Stimulated activated naive CD8-positive, alpha-beta T cell treated with anti-CD3 and anti-CD28 coated beads, Interleukin-15, Interleukin-2, amounts not matched to agents 100 ng/mL and 50 ng/mL, for 24 hours (primary cell): ENCODE measurements at regions not wholly inside any gene's neighbourhood (a gene's known extent, or its start where the extent isn't known, plus 50 kb on each side); places are given as distances from the start of the nearest gene placed in this dataset.
"Not testable (repeated sequence)": the region's sequence is repeated elsewhere in the genome, so short reads cannot be mapped to it uniquely, and the experiment has no call there.

Source experiments
- H3K27ac Mint-ChIP-seq: one replicate; pipeline ENCODE4 v1.8.0; 2021; ENCODE audit warnings: mild to moderate bottlenecking, mixed read lengths
- H3K27me3 Mint-ChIP-seq: one replicate; pipeline ENCODE4 v1.8.0; 2021; ENCODE audit warnings: mixed read lengths
- H3K36me3 Mint-ChIP-seq: one replicate; pipeline ENCODE4 v1.8.0; 2021; ENCODE audit warnings: low read depth, mixed read lengths
- H3K4me1 Mint-ChIP-seq: one replicate; pipeline ENCODE4 v1.8.0; 2021; ENCODE audit warnings: low read depth, mixed read lengths
- H3K4me3 Mint-ChIP-seq: one replicate; pipeline ENCODE4 v1.8.0; 2021; ENCODE audit warnings: mild to moderate bottlenecking, mixed read lengths
- H3K9me3 Mint-ChIP-seq: one replicate; pipeline ENCODE4 v1.8.0; 2021; ENCODE audit warnings: mixed read lengths

- Mint-ChIP-seq H3K36me3 (no peaks in the 10 kb centered on the region), H3K9me3 (peaks cover 4% of the 10 kb centered on the region), H3K27me3 (no peaks in the 10 kb centered on the region), H3K4me1 (no peaks in the 10 kb centered on the region), H3K4me3 (no peak overlapping the region), H3K27ac (no peak overlapping the region)
Observed at GRCh38 chr6:22194188-22194921, 102.5 kb downstream of the PRL start.

- H3K9me3 Mint-ChIP-seq = peaks cover 4% of the 10 kb centered on the region
- H3K27ac Mint-ChIP-seq = no peak overlapping the region
- H3K4me3 Mint-ChIP-seq = no peak overlapping the region
- H3K36me3 Mint-ChIP-seq = no peaks in the 10 kb centered on the region
- no peaks in the 10 kb centered on the region for H3K27me3 Mint-ChIP-seq
- no peaks in the 10 kb centered on the region for H3K4me1 Mint-ChIP-seq
Observed at GRCh38 chr6:22199771-22200170, 97.1 kb downstream of the PRL start.

DNA sequence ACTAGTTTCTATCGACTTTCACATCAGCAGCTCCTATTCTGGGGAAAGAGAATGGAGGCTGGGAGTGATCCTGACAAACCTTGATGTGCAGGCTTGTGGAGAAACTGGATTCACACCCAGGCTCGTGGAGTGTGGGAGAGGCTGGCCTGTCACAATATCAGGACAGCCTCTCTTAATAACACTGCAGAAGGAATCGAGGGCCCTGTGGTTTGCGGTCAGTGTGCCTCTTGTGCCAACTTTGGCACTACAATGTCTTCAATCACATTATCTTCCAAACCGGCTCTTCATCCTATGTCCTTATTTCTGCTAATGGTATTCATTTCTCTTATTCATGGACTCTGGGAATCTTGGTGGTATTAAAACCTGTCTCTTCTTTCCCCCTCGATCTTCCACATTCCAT, 92.7 kb downstream of the PRL start:
- no peaks in the 10 kb centered on the region for H3K36me3 Mint-ChIP-seq
- H3K4me1 Mint-ChIP-seq = no peaks in the 10 kb centered on the region
- H3K4me3 Mint-ChIP-seq = no peak overlapping the region

GRCh38 chr6:22205266-22205665, 91.6 kb downstream of the PRL start:
- H3K27ac Mint-ChIP-seq = no peak overlapping the region
- peaks cover 3% of the 10 kb centered on the region for H3K9me3 Mint-ChIP-seq
- no peak overlapping the region for H3K4me3 Mint-ChIP-seq
- no peaks in the 10 kb centered on the region for H3K36me3 Mint-ChIP-seq
- H3K4me1 Mint-ChIP-seq = no peaks in the 10 kb centered on the region
- no peaks in the 10 kb centered on the region for H3K27me3 Mint-ChIP-seq

More for the DNA sequence above, 92.7 kb downstream of the PRL start:
- H3K27ac Mint-ChIP-seq = no peak overlapping the region
- H3K27me3 Mint-ChIP-seq = no peaks in the 10 kb centered on the region
- H3K9me3 Mint-ChIP-seq = peaks cover 3% of the 10 kb centered on the region

GRCh38 chr6:22206106-22206505, 90.7 kb downstream of the PRL start:
- Mint-ChIP-seq H3K9me3 (peaks cover 3% of the 10 kb centered on the region), H3K4me1 (no peaks in the 10 kb centered on the region), H3K27me3 (no peaks in the 10 kb centered on the region), H3K36me3 (no peaks in the 10 kb centered on the region), H3K4me3 (no peak overlapping the region), H3K27ac (no peak overlapping the region)

DNA sequence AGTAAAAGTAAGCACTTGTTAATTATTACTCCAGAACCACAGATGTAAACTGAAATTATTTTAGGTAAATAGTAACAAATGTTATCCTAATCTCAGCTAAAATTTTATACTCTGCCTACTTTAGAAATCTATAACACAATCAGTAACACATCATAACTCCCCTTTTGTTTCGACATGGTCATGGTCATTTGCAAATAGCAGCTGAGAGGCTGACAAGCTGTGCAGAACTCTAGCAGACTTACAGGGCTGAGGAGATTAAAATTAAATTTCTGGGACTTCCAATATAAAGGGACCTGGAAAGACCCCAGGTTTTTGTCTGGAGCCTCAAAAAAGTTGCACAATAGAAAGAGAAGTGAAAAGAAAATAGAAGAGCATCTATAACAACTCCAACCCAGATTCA, 88.8 kb downstream of the PRL start:
- Mint-ChIP-seq H3K27me3 (no peaks in the 10 kb centered on the region), H3K36me3 (no peaks in the 10 kb centered on the region), H3K27ac (no peak overlapping the region), H3K4me1 (no peaks in the 10 kb centered on the region), H3K9me3 (peaks cover 3% of the 10 kb centered on the region), H3K4me3 (no peak overlapping the region)

DNA sequence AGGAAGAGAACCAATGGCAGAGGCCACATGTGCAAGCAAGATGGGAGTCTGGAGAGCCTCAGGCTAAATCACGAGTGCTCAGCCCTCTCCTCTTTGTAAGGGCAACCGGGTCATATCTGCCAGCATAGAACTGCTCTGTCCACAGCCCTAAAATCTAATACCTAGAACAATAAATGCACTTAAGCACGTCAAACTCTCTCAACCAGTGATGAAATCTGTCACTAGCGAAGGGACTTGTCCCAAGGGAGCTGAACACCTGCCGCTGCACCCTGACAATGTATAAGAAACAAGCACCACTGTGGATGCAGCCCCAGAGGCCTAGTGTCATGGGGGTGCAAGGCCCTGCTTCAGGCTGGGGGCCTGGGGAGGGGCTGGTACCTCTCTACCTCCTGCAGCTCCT, 82.5 kb downstream of the PRL start:
- Mint-ChIP-seq H3K36me3 (no peaks in the 10 kb centered on the region), H3K4me3 (no peak overlapping the region), H3K27me3 (no peaks in the 10 kb centered on the region), H3K4me1 (no peaks in the 10 kb centered on the region), H3K27ac (no peak overlapping the region), H3K9me3 (no peaks in the 10 kb centered on the region)

GRCh38 chr6:22215474-22215873, 81.4 kb downstream of the PRL start:
- H3K4me1 Mint-ChIP-seq, H3K27me3 Mint-ChIP-seq, H3K9me3 Mint-ChIP-seq, H3K27ac Mint-ChIP-seq, H3K36me3 Mint-ChIP-seq, H3K4me3 Mint-ChIP-seq: not testable (repeated sequence)

DNA sequence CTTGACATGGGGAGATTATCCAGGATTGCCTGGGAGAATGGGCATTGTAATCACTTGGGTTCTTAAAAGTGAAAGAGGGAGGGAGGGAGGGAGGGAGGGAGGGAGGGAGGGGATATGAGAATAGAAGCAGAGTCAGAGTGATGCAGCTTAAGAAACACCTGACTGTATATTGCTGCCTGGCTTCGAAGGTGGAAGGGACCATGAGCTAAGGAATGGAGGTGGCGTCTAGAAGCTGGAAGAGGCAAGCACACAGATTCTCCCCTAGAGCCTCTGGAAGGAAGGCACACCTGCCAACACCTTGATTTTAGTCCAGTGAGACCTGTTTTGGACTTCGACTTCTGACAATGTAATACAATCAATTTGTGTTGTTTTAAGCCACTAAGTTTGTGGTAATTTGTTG, 78.4 kb downstream of the PRL start:
- H3K4me1 Mint-ChIP-seq = no peaks in the 10 kb centered on the region
- no peak overlapping the region for H3K27ac Mint-ChIP-seq
- H3K4me3 Mint-ChIP-seq = no peak overlapping the region
- no peaks in the 10 kb centered on the region for H3K36me3 Mint-ChIP-seq
- H3K27me3 Mint-ChIP-seq = no peaks in the 10 kb centered on the region
- no peaks in the 10 kb centered on the region for H3K9me3 Mint-ChIP-seq

DNA sequence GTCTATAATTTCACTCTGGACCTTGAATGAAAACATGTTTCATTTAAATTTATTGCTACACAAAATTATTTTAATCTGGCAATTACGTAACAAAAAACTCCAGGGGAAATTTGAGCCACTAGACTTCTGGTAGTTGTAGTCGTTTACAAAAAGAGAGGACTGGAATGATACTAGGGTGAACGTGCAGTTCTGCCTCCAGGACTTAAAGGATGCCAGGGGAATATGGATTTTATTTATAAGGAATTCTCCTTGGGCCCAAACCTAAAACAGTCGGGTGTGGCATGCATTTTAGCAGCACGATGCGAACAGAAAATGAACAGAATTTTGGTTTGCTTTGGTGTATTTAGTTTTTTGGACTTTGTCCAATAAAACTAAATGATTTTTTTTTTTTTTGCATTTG, 76.9 kb downstream of the PRL start:
- Mint-ChIP-seq H3K4me1 (no peaks in the 10 kb centered on the region), H3K27me3 (no peaks in the 10 kb centered on the region), H3K9me3 (no peaks in the 10 kb centered on the region), H3K36me3 (no peaks in the 10 kb centered on the region), H3K27ac (no peak overlapping the region), H3K4me3 (no peak overlapping the region)

DNA sequence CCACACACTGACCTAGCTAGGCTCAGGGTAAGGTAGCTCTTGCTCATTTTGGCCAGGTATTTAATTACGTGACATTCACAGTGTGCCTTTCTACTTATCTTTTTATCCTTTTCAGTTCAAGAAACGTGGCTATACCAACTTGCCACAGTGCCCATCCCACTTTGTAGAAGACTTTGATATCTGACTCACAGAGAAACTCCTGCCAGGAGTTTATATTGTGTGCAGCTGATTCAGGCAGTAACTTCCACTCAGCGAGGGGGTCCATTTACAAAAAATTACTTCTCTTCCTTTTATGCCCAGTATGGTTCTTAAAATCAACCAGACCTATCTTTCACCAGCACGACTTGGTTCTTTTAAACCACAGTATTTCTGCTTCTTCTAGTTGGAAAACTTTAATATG, 75.6 kb downstream of the PRL start:
- Mint-ChIP-seq H3K9me3 (no peaks in the 10 kb centered on the region), H3K36me3 (no peaks in the 10 kb centered on the region), H3K27me3 (no peaks in the 10 kb centered on the region), H3K4me3 (no peak overlapping the region), H3K27ac (no peak overlapping the region), H3K4me1 (no peaks in the 10 kb centered on the region)

DNA sequence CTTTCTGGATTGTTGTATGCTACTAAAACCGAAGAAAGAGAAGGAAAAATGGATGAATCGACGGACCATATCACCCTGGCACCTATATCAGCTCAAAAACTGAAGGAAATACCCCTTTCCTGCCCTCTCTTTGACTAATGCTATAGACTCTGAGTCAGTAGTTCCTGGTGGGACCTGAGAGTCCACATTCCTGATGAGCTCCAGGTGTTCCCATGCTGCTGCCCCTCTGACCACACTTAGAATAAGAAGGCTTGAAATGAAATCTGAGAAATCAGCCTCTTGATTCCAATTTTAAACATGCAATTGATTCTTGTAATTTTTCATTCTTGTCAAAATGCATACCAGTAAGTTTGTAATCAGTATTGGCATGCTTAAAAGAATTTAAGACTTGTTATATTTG, 75.2 kb downstream of the PRL start:
- Mint-ChIP-seq H3K27me3 (no peaks in the 10 kb centered on the region), H3K4me1 (no peaks in the 10 kb centered on the region), H3K4me3 (no peak overlapping the region), H3K9me3 (no peaks in the 10 kb centered on the region), H3K36me3 (no peaks in the 10 kb centered on the region), H3K27ac (no peak overlapping the region)

DNA sequence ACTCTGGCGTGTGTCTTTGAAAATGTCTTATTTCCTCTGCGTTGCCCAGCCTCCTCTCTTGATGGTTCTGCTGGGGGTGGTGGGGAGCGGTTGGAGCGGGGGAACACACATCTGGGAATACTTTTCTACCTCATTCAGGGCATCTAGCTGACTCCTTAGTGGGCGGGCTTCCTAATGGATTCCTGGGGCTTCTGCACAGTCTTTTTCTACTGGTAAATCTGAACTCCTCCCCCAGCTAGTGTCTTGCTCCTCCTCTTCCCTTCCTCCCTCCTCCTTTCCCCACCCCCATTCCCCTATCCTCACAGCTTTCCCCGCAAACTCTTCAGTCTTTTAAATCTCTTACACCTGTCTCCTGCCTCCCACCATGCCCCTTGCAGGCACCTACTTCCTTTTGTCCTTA, 74.4 kb downstream of the PRL start:
- no peaks in the 10 kb centered on the region for H3K27me3 Mint-ChIP-seq
- H3K36me3 Mint-ChIP-seq = no peaks in the 10 kb centered on the region
- no peak overlapping the region for H3K4me3 Mint-ChIP-seq
- H3K4me1 Mint-ChIP-seq = no peaks in the 10 kb centered on the region
- no peaks in the 10 kb centered on the region for H3K9me3 Mint-ChIP-seq
- H3K27ac Mint-ChIP-seq = no peak overlapping the region

- no peaks in the 10 kb centered on the region for H3K36me3 Mint-ChIP-seq
- H3K4me3 Mint-ChIP-seq = no peak overlapping the region
- no peaks in the 10 kb centered on the region for H3K9me3 Mint-ChIP-seq
- H3K27ac Mint-ChIP-seq = no peak overlapping the region
- H3K4me1 Mint-ChIP-seq = no peaks in the 10 kb centered on the region
- H3K27me3 Mint-ChIP-seq = no peaks in the 10 kb centered on the region
Observed at GRCh38 chr6:22227824-22228610, 68.8 kb downstream of the PRL start.

DNA sequence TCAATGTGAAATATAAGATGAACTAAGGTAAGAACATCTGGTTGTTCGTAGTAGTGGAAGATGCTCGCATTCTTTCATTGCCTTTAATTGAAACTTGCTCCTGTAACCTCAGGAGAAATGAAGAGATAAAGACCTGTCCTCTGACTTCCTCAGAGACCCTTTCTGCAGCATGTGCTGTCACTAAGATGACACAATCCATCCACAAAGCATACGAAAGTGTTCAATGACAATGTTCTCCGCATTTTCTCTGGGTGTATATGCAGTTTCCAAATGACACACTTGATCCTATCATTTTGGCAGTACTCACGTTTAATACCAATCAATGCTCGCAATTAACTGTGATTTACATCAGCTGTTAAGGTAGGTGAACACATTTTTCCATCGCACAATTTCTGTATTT, 65.8 kb downstream of the PRL start:
- Mint-ChIP-seq H3K27ac (no peak overlapping the region), H3K27me3 (no peaks in the 10 kb centered on the region), H3K36me3 (no peaks in the 10 kb centered on the region), H3K9me3 (peaks cover 8% of the 10 kb centered on the region), H3K4me3 (no peak overlapping the region), H3K4me1 (no peaks in the 10 kb centered on the region)

DNA sequence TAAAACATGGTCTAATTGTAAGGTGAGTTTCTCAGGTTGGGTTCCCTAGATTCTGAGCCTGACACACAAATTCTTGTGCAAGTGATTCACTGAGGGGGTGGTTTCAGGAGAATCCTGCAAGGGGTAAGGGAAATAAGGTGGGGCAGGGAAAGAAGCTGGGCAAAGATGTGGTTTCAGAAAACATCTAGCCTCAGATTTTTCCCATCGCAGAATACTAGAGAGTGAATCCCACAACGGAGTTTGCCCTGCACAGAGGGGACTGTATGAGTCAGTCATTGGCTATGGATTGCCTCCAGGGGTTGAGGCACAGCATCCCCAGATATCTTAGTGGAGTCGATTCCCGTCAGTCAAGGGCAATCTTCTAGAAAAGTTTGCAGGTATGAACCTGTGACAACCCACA, 65.2 kb downstream of the PRL start:
- H3K4me3 Mint-ChIP-seq = no peak overlapping the region
- H3K27ac Mint-ChIP-seq = no peak overlapping the region
- H3K27me3 Mint-ChIP-seq = no peaks in the 10 kb centered on the region
- H3K36me3 Mint-ChIP-seq = no peaks in the 10 kb centered on the region
- peaks cover 10% of the 10 kb centered on the region for H3K9me3 Mint-ChIP-seq
- no peaks in the 10 kb centered on the region for H3K4me1 Mint-ChIP-seq
